K562 (cell line): ENCODE measurements at regions not wholly inside any gene's neighbourhood (a gene's known extent, or its start where the extent isn't known, plus 50 kb on each side); places are given as distances from the start of the nearest gene placed in this dataset.

ENCODE experiments used
- ATAC-seq: fragments of 200-7000 bp; cut with Tn5 transposase; 3 replicates; pipeline ENCODE4 v1.9.1; 2020; ENCODE audit warnings: moderate library complexity
- BruUV-seq: library from RNA; stranded (reverse); fragments of 400-500 nt; replicated peaks from 2 replicates; lab custom pipeline; 2021; lab: Mats Ljungman, UMichigan
- CTCF ChIA-PET: fragments of 300-600 bp; formaldehyde crosslinking; extraction: SDS; loops from one replicate; lab custom pipeline; 2021; ENCODE audit warnings: low intra/inter-chr PET ratio; lab: Yijun Ruan, JAX
- POLR2A ChIA-PET: fragments of 300-600, 350-650 bp; sonication (Branson Sonifier 250); formaldehyde crosslinking; extraction: SDS; loops from one replicate; lab custom pipeline; 2021; ENCODE audit warnings: antibody characterized with exemption, inconsistent platforms; lab: Yijun Ruan, JAX
- DNase-seq, 4 experiments: peaks; one replicate each; pipeline versions ENCODE4 v3.0.0 to v3.0.0-alpha.2; 2011 to 2018; ENCODE audit warnings: low spot score in 3 of 4, mixed read lengths in 3 of 4; ENCODE audit errors: extremely low read depth in 1 of 4
- FAIRE-seq: peaks from 2 replicates; lab custom pipeline; 2011; peaks lifted over from hg19 to GRCh38; lab: Jason Lieb, UNC
- H2AFZ ChIP-seq: 2 replicates; pipeline ENCODE4 v1.6.0; 2011; ENCODE audit warnings: low read depth, low read length, control low read depth, inconsistent platforms
- H3K27ac ChIP-seq: fragments of 200-600 bp; 3 replicates; pipeline ENCODE4 v1.8.0; 2011; ENCODE audit warnings: low read depth, mild to moderate bottlenecking, control low read depth, inconsistent platforms, low read length, moderate library complexity, mixed read lengths; ENCODE audit errors: extremely low read depth
- H3K27me3 ChIP-seq, 2 experiments: fragments of 300-600 bp in 1 of 2; 2 replicates in 1 of 2; 3 replicates in 1 of 2; pipeline versions ENCODE4 v1.6.0 to v1.8.0; 2011; ENCODE audit warnings: inconsistent platforms in 2 of 2, low read length in 2 of 2, mild to moderate bottlenecking in 1 of 2, mixed read lengths in 1 of 2, moderate library complexity in 1 of 2; ENCODE audit not compliant: control insufficient read depth in 2 of 2, insufficient read depth in 2 of 2
- H3K36me3 ChIP-seq: fragments of 300-600 bp; 3 replicates; pipeline ENCODE4 v1.8.0; 2011; ENCODE audit warnings: mild to moderate bottlenecking, low read length, inconsistent platforms; ENCODE audit not compliant: control insufficient read depth, insufficient read depth
- H3K4me1 ChIP-seq, 2 experiments: fragments of 200-600 bp in 1 of 2; replicated peaks in 1 of 2; 2 replicates in 1 of 2; 3 replicates in 1 of 2; pipeline versions ENCODE4 v1.5.1 to v1.8.0; 2011; ENCODE audit warnings: inconsistent platforms in 2 of 2, low read length in 2 of 2, mild to moderate bottlenecking in 1 of 2, mixed read lengths in 1 of 2, moderate library complexity in 1 of 2; ENCODE audit not compliant: control insufficient read depth in 2 of 2, insufficient read depth in 2 of 2
- H3K4me2 ChIP-seq: 2 replicates; pipeline ENCODE4 v1.6.1; 2011; ENCODE audit warnings: low read length, control low read depth, inconsistent platforms, mixed read lengths; ENCODE audit not compliant: insufficient read depth
- H3K4me3 ChIP-seq: fragments of 200-600 bp; sonication (generic), shearing (Covaris generic); 2 replicates; pipeline ENCODE4 v1.5.1; 2016; ENCODE audit warnings: control low read depth, inconsistent platforms
- H3K79me2 ChIP-seq: fragments of 200-600 bp; 3 replicates; pipeline ENCODE4 v1.8.0; 2011; ENCODE audit warnings: low read length, inconsistent platforms; ENCODE audit not compliant: control insufficient read depth, insufficient read depth
- H3K9ac ChIP-seq, 2 experiments: 2 replicates each; pipeline versions ENCODE4 v1.6.0 to v1.6.1; 2011; ENCODE audit warnings: low read depth in 2 of 2, low read length in 2 of 2, control low read depth in 1 of 2, inconsistent platforms in 1 of 2, mild to moderate bottlenecking in 1 of 2, mixed read lengths in 1 of 2; ENCODE audit not compliant: insufficient read depth in 1 of 2
- H3K9me1 ChIP-seq: one replicate; pipeline ENCODE4 v1.6.0; 2011; ENCODE audit warnings: inconsistent platforms, mild to moderate bottlenecking, low read length, moderate library complexity; ENCODE audit not compliant: control insufficient read depth, insufficient read depth
- H3K9me3 ChIP-seq: replicated peaks from 2 replicates; pipeline ENCODE4 v1.5.1; 2011; ENCODE audit warnings: low read depth, low read length, inconsistent platforms; ENCODE audit not compliant: control insufficient read depth, insufficient read depth
- H4K20me1 ChIP-seq: replicated peaks from 2 replicates; pipeline ENCODE4 v1.6.1; 2011; ENCODE audit warnings: low read length, inconsistent platforms, mixed read lengths; ENCODE audit not compliant: control insufficient read depth, insufficient read depth
- KDM5B ChIP-seq: fragments of 200-600 bp; sonication (generic); IDR thresholded peaks from 2 replicates; pipeline ENCODE4 v1.6.1; 2012; ENCODE audit warnings: low read depth, mild to moderate bottlenecking, moderate library complexity, low read length, control low read depth, inconsistent platforms; ENCODE audit not compliant: insufficient replicate concordance
- KHSRP ChIP-seq: fragments of 450-650 bp; IDR thresholded peaks from 2 replicates; pipeline ENCODE4 v1.6.1; 2017
- MCM2 ChIP-seq: fragments of 450-650 bp; IDR thresholded peaks from 2 replicates; pipeline ENCODE4 v1.6.1; 2017; ENCODE audit warnings: low read depth, mild to moderate bottlenecking
- MEIS2 ChIP-seq: fragments of 450-650 bp; IDR thresholded peaks from 2 replicates; pipeline ENCODE4 v1.6.1; 2014; ENCODE audit warnings: mild to moderate bottlenecking; ENCODE audit not compliant: partially characterized antibody
- NBN ChIP-seq: fragments of 450-650 bp; IDR thresholded peaks from 2 replicates; pipeline ENCODE4 v1.6.1; 2016; ENCODE audit warnings: low read depth, mild to moderate bottlenecking
- SNIP1 ChIP-seq: fragments of 450-650 bp; IDR thresholded peaks from 2 replicates; pipeline ENCODE4 v1.7.1; 2017; ENCODE audit warnings: low read depth, mild to moderate bottlenecking
- TAF1 ChIP-seq: IDR thresholded peaks from 2 replicates; pipeline ENCODE4 v1.6.1; 2011; ENCODE audit warnings: mild to moderate bottlenecking, low read length, moderate library complexity; ENCODE audit not compliant: insufficient read depth, control insufficient read depth, severe bottlenecking; ENCODE audit errors: extremely low read depth
- ZC3H4 ChIP-seq: sonication (generic); formaldehyde crosslinking; IDR thresholded peaks from 2 replicates; pipeline ENCODE4 v1.9.0; 2021; ENCODE audit warnings: missing genetic modification reagents, borderline replicate concordance
- ZNF583 ChIP-seq: fragments of 250-450 bp; sonication (Bioruptor Pico); IDR thresholded peaks from 2 replicates; pipeline ENCODE4 v1.4.0; 2020
- ZNF766 ChIP-seq: fragments of 200-800 bp; sonication (Bioruptor generic); conservative IDR thresholded peaks from 2 replicates; pipeline ENCODE4 v1.6.1; 2016; ENCODE audit warnings: missing genetic modification characterization, missing compliant biosample characterization
- in situ Hi-C: fragments of 300-500 bp; cut with MboI; formaldehyde crosslinking; loops from 4 replicates; pipeline ENCODE4 v1.15.0; 2018; ENCODE audit warnings: inconsistent platforms, mixed read lengths
- intact Hi-C: fragments of 100-400 bp; cut with micrococcal nuclease; formaldehyde crosslinking; loops from 2 replicates; pipeline ENCODE4 v1.14.2; 2022
- TF ChIP-seq, protein P1 (sequence below): fragments of 250-450 bp; sonication (Bioruptor Pico); IDR thresholded peaks from 2 replicates; pipeline ENCODE4 v1.4.0; 2020; ENCODE audit warnings: borderline replicate concordance
- TF ChIP-seq, protein P2 (sequence below): sonication (generic); formaldehyde crosslinking; IDR thresholded peaks from 2 replicates; pipeline ENCODE4 v1.8.0; 2022; ENCODE audit warnings: mild to moderate bottlenecking, low read depth, missing genetic modification reagents
- TF ChIP-seq, protein P3 (sequence below): IDR thresholded peaks from 2 replicates; pipeline ENCODE4 v1.6.1; 2011; ENCODE audit not compliant: insufficient read length; ENCODE audit errors: extremely low read depth
- TF ChIP-seq, protein P4 (sequence below): fragments of 250-450 bp; sonication (Bioruptor Pico); IDR thresholded peaks from 2 replicates; pipeline ENCODE4 v1.6.1; 2021; ENCODE audit warnings: mild to moderate bottlenecking
- TF ChIP-seq, protein P5 (sequence below): fragments of 450-650 bp; IDR thresholded peaks from 2 replicates; pipeline ENCODE4 v1.6.1; 2016; ENCODE audit warnings: mild to moderate bottlenecking
- TF ChIP-seq, protein P6 (sequence below): fragments of 450-650 bp; formaldehyde crosslinking; IDR thresholded peaks from 2 replicates; pipeline ENCODE4 v1.4.0; 2022; ENCODE audit warnings: mild to moderate bottlenecking, moderate library complexity
- TF ChIP-seq, protein P7 (sequence below): fragments of 250-450 bp; sonication (Bioruptor Pico); IDR thresholded peaks from 2 replicates; pipeline ENCODE4 v1.9.0; 2021; ENCODE audit warnings: mild to moderate bottlenecking

DNA sequence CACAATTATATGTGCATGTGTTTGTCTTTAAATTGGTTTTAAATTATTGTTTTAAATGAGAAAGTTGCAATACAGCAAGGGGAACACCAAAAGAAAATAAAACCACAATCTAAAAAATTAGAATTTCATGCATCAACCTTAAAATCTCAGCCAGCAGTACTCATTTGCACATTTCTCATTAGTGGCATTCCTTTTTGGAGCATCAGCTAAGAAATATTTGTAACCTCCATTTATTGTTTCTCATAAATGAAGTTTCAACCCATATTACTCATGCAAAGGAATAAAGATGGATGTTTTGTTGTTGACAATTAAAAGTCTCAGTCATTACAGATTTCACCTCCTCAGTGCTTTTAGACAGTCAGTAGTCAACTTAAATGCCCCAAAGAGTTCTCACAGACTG lies 160.1 kb downstream of the TBX15 start:
- H3K4me3 ChIP-seq: no peak overlapping the region
- no peak for FAIRE-seq
- no peaks in the 10 kb centered on the region for H3K4me1 ChIP-seq
- no peaks in the 10 kb centered on the region for H3K36me3 ChIP-seq
- no peaks in the 10 kb centered on the region for H3K79me2 ChIP-seq
- no peaks in the 10 kb centered on the region for H3K27me3 ChIP-seq
- no peak for DNase-seq
- no TSS peak for BruUV-seq
- H3K4me2 ChIP-seq: no peak overlapping the region
- no peaks in the 10 kb centered on the region for H3K9me3 ChIP-seq
- intact Hi-C loops (no loop called here), in situ Hi-C loops (no loop called here)
- no peak for ATAC-seq
- no peak overlapping the region for H3K9ac ChIP-seq
- no peaks in the 10 kb centered on the region for H3K9me1 ChIP-seq
- no peaks in the 10 kb centered on the region for H4K20me1 ChIP-seq
- no peak overlapping the region for H3K27ac ChIP-seq
- POLR2A ChIA-PET: no interaction called here
- CTCF ChIA-PET: no interaction called here
- no peak overlapping the region for H2AFZ ChIP-seq
- no peak for TF ChIP-seq ZC3H4 (CRISPR knock-in tag)
- no peak for TF ChIP-seq NBN
- TF ChIP-seq KHSRP: no peak
- TF ChIP-seq, protein P1, sequence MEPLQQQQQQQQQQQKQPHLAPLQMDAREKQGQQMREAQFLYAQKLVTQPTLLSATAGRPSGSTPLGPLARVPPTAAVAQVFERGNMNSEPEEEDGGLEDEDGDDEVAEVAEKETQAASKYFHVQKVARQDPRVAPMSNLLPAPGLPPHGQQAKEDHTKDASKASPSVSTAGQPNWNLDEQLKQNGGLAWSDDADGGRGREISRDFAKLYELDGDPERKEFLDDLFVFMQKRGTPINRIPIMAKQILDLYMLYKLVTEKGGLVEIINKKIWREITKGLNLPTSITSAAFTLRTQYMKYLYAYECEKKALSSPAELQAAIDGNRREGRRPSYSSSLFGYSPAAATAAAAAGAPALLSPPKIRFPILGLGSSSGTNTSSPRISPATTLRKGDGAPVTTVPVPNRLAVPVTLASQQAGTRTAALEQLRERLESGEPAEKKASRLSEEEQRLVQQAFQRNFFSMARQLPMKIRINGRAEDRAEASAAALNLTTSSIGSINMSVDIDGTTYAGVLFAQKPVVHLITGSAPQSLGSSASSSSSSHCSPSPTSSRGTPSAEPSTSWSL: no peak
- no peak for TF ChIP-seq ZNF583 (CRISPR knock-in tag)
- TF ChIP-seq KDM5B: no peak
- TF ChIP-seq, protein P2, sequence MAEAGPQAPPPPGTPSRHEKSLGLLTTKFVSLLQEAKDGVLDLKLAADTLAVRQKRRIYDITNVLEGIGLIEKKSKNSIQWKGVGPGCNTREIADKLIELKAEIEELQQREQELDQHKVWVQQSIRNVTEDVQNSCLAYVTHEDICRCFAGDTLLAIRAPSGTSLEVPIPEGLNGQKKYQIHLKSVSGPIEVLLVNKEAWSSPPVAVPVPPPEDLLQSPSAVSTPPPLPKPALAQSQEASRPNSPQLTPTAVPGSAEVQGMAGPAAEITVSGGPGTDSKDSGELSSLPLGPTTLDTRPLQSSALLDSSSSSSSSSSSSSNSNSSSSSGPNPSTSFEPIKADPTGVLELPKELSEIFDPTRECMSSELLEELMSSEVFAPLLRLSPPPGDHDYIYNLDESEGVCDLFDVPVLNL: no peak
- TF ChIP-seq, protein P3, sequence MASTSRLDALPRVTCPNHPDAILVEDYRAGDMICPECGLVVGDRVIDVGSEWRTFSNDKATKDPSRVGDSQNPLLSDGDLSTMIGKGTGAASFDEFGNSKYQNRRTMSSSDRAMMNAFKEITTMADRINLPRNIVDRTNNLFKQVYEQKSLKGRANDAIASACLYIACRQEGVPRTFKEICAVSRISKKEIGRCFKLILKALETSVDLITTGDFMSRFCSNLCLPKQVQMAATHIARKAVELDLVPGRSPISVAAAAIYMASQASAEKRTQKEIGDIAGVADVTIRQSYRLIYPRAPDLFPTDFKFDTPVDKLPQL: no peak
- no peak for TF ChIP-seq MCM2
- TF ChIP-seq ZNF766 (CRISPR knock-in tag): no peak
- TF ChIP-seq TAF1: no peak
- TF ChIP-seq, protein P4, sequence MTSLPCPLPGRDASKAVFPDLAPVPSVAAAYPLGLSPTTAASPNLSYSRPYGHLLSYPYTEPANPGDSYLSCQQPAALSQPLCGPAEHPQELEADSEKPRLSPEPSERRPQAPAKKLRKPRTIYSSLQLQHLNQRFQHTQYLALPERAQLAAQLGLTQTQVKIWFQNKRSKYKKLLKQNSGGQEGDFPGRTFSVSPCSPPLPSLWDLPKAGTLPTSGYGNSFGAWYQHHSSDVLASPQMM (CRISPR knock-in tag): no peak
- TF ChIP-seq, protein P5, sequence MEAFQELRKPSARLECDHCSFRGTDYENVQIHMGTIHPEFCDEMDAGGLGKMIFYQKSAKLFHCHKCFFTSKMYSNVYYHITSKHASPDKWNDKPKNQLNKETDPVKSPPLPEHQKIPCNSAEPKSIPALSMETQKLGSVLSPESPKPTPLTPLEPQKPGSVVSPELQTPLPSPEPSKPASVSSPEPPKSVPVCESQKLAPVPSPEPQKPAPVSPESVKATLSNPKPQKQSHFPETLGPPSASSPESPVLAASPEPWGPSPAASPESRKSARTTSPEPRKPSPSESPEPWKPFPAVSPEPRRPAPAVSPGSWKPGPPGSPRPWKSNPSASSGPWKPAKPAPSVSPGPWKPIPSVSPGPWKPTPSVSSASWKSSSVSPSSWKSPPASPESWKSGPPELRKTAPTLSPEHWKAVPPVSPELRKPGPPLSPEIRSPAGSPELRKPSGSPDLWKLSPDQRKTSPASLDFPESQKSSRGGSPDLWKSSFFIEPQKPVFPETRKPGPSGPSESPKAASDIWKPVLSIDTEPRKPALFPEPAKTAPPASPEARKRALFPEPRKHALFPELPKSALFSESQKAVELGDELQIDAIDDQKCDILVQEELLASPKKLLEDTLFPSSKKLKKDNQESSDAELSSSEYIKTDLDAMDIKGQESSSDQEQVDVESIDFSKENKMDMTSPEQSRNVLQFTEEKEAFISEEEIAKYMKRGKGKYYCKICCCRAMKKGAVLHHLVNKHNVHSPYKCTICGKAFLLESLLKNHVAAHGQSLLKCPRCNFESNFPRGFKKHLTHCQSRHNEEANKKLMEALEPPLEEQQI: no peak
- no peak for TF ChIP-seq MEIS2
- TF ChIP-seq, protein P6, sequence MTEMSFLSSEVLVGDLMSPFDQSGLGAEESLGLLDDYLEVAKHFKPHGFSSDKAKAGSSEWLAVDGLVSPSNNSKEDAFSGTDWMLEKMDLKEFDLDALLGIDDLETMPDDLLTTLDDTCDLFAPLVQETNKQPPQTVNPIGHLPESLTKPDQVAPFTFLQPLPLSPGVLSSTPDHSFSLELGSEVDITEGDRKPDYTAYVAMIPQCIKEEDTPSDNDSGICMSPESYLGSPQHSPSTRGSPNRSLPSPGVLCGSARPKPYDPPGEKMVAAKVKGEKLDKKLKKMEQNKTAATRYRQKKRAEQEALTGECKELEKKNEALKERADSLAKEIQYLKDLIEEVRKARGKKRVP (CRISPR knock-in tag): no peak
- no peak for TF ChIP-seq SNIP1
- TF ChIP-seq, protein P7, sequence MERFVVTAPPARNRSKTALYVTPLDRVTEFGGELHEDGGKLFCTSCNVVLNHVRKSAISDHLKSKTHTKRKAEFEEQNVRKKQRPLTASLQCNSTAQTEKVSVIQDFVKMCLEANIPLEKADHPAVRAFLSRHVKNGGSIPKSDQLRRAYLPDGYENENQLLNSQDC (CRISPR knock-in tag): no peak
